CD14-positive monocyte (primary cell): ENCODE measurements at regions not wholly inside any gene's neighbourhood (a gene's known extent, or its start where the extent isn't known, plus 50 kb on each side); places are given as distances from the start of the nearest gene placed in this dataset.

Experiments used
- DNase-seq, 3 donors: peaks; one replicate each; pipeline ENCODE4 v3.0.0-alpha.2; 2011 to 2022
- H2AFZ ChIP-seq: 2 replicates; pipeline ENCODE4 v1.6.0; 2012; ENCODE audit warnings: mild to moderate bottlenecking, low read depth, low read length, inconsistent platforms; ENCODE audit not compliant: insufficient read depth, poor library complexity, severe bottlenecking
- H3K27ac ChIP-seq, 2 donors: 1 replicate in 1 of 2; 2 replicates in 1 of 2; pipeline ENCODE4 v1.5.1; 2012 to 2013; ENCODE audit warnings: low read length in 2 of 2, control low read depth in 1 of 2, inconsistent platforms in 1 of 2, low read depth in 1 of 2, mild to moderate bottlenecking in 1 of 2
- H3K27me3 ChIP-seq, 2 donors: one replicate each; pipeline versions ENCODE4 v1.6.0 to v1.6.1; 2011 to 2013; ENCODE audit warnings: low read length in 2 of 2; ENCODE audit not compliant: control insufficient read depth in 2 of 2, insufficient read depth in 2 of 2
- H3K36me3 ChIP-seq, 2 donors: replicated peaks in 1 of 2; 1 replicate in 1 of 2; 2 replicates in 1 of 2; pipeline versions ENCODE4 v1.5.1 to v1.6.1; 2012 to 2013; ENCODE audit warnings: low read length in 2 of 2, control low read depth in 1 of 2, inconsistent platforms in 1 of 2, mild to moderate bottlenecking in 1 of 2; ENCODE audit not compliant: insufficient read depth in 2 of 2, control insufficient read depth in 1 of 2
- H3K4me1 ChIP-seq, 2 donors: 1 replicate in 1 of 2; 2 replicates in 1 of 2; pipeline versions ENCODE4 v1.5.1 to v1.6.1; 2012 to 2013; ENCODE audit warnings: low read length in 2 of 2, control low read depth in 1 of 2, inconsistent platforms in 1 of 2, mild to moderate bottlenecking in 1 of 2, moderate library complexity in 1 of 2; ENCODE audit not compliant: insufficient read depth in 2 of 2, control insufficient read depth in 1 of 2
- H3K4me2 ChIP-seq: replicated peaks from 2 replicates; pipeline ENCODE3; 2012; ENCODE audit warnings: low read length, moderate library complexity, mild to moderate bottlenecking; ENCODE audit not compliant: poor library complexity, severe bottlenecking; ENCODE audit errors: extremely low read depth
- H3K4me3 ChIP-seq, 3 experiments: fragments of 200-600 bp in 1 of 3; sonication (generic) in 1 of 3; replicated peaks in 1 of 3; 1 replicate in 2 of 3; 2 replicates in 1 of 3; pipeline ENCODE4 v1.5.1; 2011 to 2013; ENCODE audit warnings: low read length in 3 of 3, mild to moderate bottlenecking in 3 of 3, control low read depth in 2 of 3, low read depth in 2 of 3, inconsistent platforms in 1 of 3, moderate library complexity in 1 of 3
- H3K79me2 ChIP-seq: 2 replicates; pipeline ENCODE4 v1.6.0; 2012; ENCODE audit warnings: mild to moderate bottlenecking, control low read depth, inconsistent platforms, low read length, moderate library complexity; ENCODE audit not compliant: insufficient read depth
- H3K9ac ChIP-seq: 2 replicates; pipeline ENCODE4 v1.6.0; 2017; ENCODE audit warnings: low read length, mild to moderate bottlenecking; ENCODE audit not compliant: insufficient read depth, poor library complexity, severe bottlenecking
- H3K9me3 ChIP-seq, 2 donors: replicated peaks in 1 of 2; 1 replicate in 1 of 2; 2 replicates in 1 of 2; pipeline versions ENCODE4 v1.5.1 to v1.6.1; 2012 to 2013; ENCODE audit warnings: low read length in 2 of 2, control low read depth in 1 of 2; ENCODE audit not compliant: control insufficient read depth in 1 of 2, insufficient read depth in 1 of 2
- H4K20me1 ChIP-seq: 2 replicates; pipeline ENCODE4 v1.6.0; 2012; ENCODE audit warnings: mild to moderate bottlenecking, low read length, control low read depth, moderate library complexity; ENCODE audit not compliant: insufficient read depth
- H3K27ac Mint-ChIP-seq, 7 donors: one replicate each; pipeline ENCODE4 v1.8.0; 2020; ENCODE audit warnings: mild to moderate bottlenecking in 7 of 7, mixed read lengths in 7 of 7, moderate library complexity in 6 of 7, inconsistent platforms in 2 of 7
- H3K27me3 Mint-ChIP-seq, 3 donors: one replicate each; pipeline ENCODE4 v1.8.0; 2021 to 2022; ENCODE audit warnings: low read depth in 3 of 3, mild to moderate bottlenecking in 3 of 3, mixed read lengths in 3 of 3, moderate library complexity in 3 of 3, inconsistent platforms in 1 of 3
- H3K36me3 Mint-ChIP-seq, 2 donors: one replicate each; pipeline ENCODE4 v1.8.0; 2020; ENCODE audit warnings: mixed read lengths in 2 of 2, inconsistent platforms in 1 of 2, mild to moderate bottlenecking in 1 of 2
- H3K4me1 Mint-ChIP-seq: one replicate; pipeline ENCODE4 v1.8.0; 2020; ENCODE audit warnings: mild to moderate bottlenecking, mixed read lengths
- H3K4me3 Mint-ChIP-seq, 2 donors: one replicate each; pipeline ENCODE4 v1.8.0; 2020; ENCODE audit warnings: mild to moderate bottlenecking in 2 of 2, mixed read lengths in 2 of 2, moderate library complexity in 1 of 2
- H3K9me3 Mint-ChIP-seq, 7 donors: one replicate each; pipeline ENCODE4 v1.8.0; 2020 to 2022; ENCODE audit warnings: mixed read lengths in 7 of 7, mild to moderate bottlenecking in 6 of 7, moderate library complexity in 6 of 7, inconsistent platforms in 2 of 7
- CTCF ChIP-seq: fragments of 200-600 bp; IDR thresholded peaks from one replicate; pipeline ENCODE4 v1.8.0; 2022; ENCODE audit warnings: antibody characterized with exemption, mild to moderate bottlenecking
- WGBS: methylation state at CpG from one replicate; pipeline ENCODE4 v1.1.5; 2013; ENCODE audit warnings: missing lambda C conversion rate; ENCODE audit not compliant: insufficient coverage; 5-methylcytosine and 5-hydroxymethylcytosine counted together
- intact Hi-C, 2 donors: fragments of 100-400 bp; cut with micrococcal nuclease; formaldehyde crosslinking; loops; one replicate each; pipeline versions ENCODE4 v1.15.0 to v1.15.1; 2023

- no peaks in the 10 kb centered on the region for H3K9me3 ChIP-seq
- H3K4me2 ChIP-seq = no peak overlapping the region
- no peaks in the 10 kb centered on the region for H3K27me3 Mint-ChIP-seq
- H3K4me3 ChIP-seq = no peak overlapping the region
- no CpG with 5 or more reads among the region's 3 CpGs for WGBS
- intact Hi-C loops = no loop called here
- H3K4me3 Mint-ChIP-seq = no peak overlapping the region
- H3K27ac ChIP-seq = no peak overlapping the region
- no peak overlapping the region for H2AFZ ChIP-seq
- H3K27me3 ChIP-seq = no peaks in the 10 kb centered on the region
- no peak overlapping the region for H3K27ac Mint-ChIP-seq
- no peaks in the 10 kb centered on the region for H3K79me2 ChIP-seq
- H4K20me1 ChIP-seq = no peaks in the 10 kb centered on the region
- H3K4me1 ChIP-seq = no peaks in the 10 kb centered on the region
- TF ChIP-seq CTCF = no peak
- DNase-seq = no peak
- peaks cover 0 to 19% (median 4%) of the 10 kb centered on the region in 7 donors for H3K9me3 Mint-ChIP-seq
- H3K36me3 ChIP-seq = no peaks in the 10 kb centered on the region
- H3K4me1 Mint-ChIP-seq = no peaks in the 10 kb centered on the region
- H3K36me3 Mint-ChIP-seq = no peaks in the 10 kb centered on the region
- no peak overlapping the region for H3K9ac ChIP-seq
Measured at GRCh38 chr3:7854266-7854665, 647.4 kb upstream of the LMCD1 start.

DNA sequence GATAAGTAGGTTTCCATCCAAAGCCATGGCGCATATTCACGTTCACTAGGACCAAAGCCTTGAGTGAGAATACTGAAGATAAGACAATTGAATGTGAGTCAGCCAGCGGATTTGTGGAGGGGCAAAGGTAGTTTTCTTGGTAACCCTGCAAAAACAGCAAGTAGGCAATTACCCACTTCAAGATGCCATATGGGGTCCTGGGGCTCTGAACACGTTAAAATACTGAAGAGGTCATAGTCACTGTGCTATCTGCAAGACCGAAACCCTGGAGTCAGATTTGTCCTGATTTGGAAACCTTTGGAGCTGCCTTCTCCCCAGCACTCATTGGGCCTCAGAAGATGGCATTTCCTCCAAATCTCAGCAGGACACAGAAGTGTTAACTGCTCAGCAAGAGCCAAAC is 646.9 kb upstream of the LMCD1 start:
- Histone ChIP-seq H3K36me3 (no peaks in the 10 kb centered on the region), H3K4me2 (no peak overlapping the region), H3K4me1 (no peaks in the 10 kb centered on the region), H3K4me3 (no peak overlapping the region), H3K79me2 (no peaks in the 10 kb centered on the region), H3K9me3 (no peaks in the 10 kb centered on the region), H3K9ac (no peak overlapping the region), H4K20me1 (no peaks in the 10 kb centered on the region), H3K27me3 (no peaks in the 10 kb centered on the region), H3K27ac (no peak overlapping the region), H2AFZ (no peak overlapping the region)
- no peaks in the 10 kb centered on the region for H3K4me1 Mint-ChIP-seq
- no peak overlapping the region for H3K4me3 Mint-ChIP-seq
- peaks cover 0 to 19% (median 4%) of the 10 kb centered on the region in 7 donors for H3K9me3 Mint-ChIP-seq
- no peaks in the 10 kb centered on the region for H3K36me3 Mint-ChIP-seq
- no peak overlapping the region for H3K27ac Mint-ChIP-seq
- WGBS = 80% methylated on average over 4 of the region's 5 CpGs
- no peak for DNase-seq
- no peaks in the 10 kb centered on the region for H3K27me3 Mint-ChIP-seq
- TF ChIP-seq CTCF = no peak
- intact Hi-C loops = no loop called here
